H1 (cell line): ENCODE measurements at regions not wholly inside any gene's neighbourhood (a gene's known extent, or its start where the extent isn't known, plus 50 kb on each side); places are given as distances from the start of the nearest gene placed in this dataset.

Experiments used
- CTCF ChIA-PET: fragments of 300-600 bp; sonication (Branson Sonifier 250); formaldehyde crosslinking; loops from one replicate; lab custom pipeline; 2021; ENCODE audit not compliant: partially characterized antibody; lab: Charles Lee
- POLR2A ChIA-PET: fragments of 300-600 bp; sonication (Branson Sonifier 250); formaldehyde crosslinking; loops from one replicate; lab custom pipeline; 2021; ENCODE audit warnings: inconsistent platforms; ENCODE audit not compliant: partially characterized antibody; lab: Charles Lee
- DNase-seq, 2 experiments: peaks; one replicate each; pipeline versions ENCODE4 v3.0.0 to v3.0.0-alpha.2; 2010 to 2022; ENCODE audit warnings: low spot score in 2 of 2, low read depth in 1 of 2, mixed read lengths in 1 of 2
- FAIRE-seq: peaks from 2 replicates; lab custom pipeline; 2011; peaks lifted over from hg19 to GRCh38; lab: Jason Lieb, UNC
- H2AFZ ChIP-seq: 2 replicates; pipeline ENCODE4 v1.8.1; 2012; ENCODE audit warnings: low read length, inconsistent platforms
- H2AK5ac ChIP-seq: 2 replicates; pipeline ENCODE4 v1.6.1; 2013; ENCODE audit warnings: low read depth, low read length
- H2BK120ac ChIP-seq: replicated peaks from 2 replicates; pipeline ENCODE3; 2013; ENCODE audit warnings: low read depth, low read length, inconsistent platforms
- H2BK12ac ChIP-seq: 2 replicates; pipeline ENCODE4 v1.6.1; 2013; ENCODE audit warnings: low read depth, low read length
- H2BK15ac ChIP-seq: 2 replicates; pipeline ENCODE4 v1.6.1; 2013; ENCODE audit warnings: low read length
- H2BK20ac ChIP-seq: 2 replicates; pipeline ENCODE4 v1.6.1; 2013; ENCODE audit warnings: low read length
- H2BK5ac ChIP-seq: 2 replicates; pipeline ENCODE4 v1.6.1; 2013; ENCODE audit warnings: low read depth, low read length
- H3K14ac ChIP-seq: 2 replicates; pipeline ENCODE4 v1.6.1; 2013; ENCODE audit warnings: inconsistent platforms; ENCODE audit not compliant: insufficient read length
- H3K18ac ChIP-seq: 2 replicates; pipeline ENCODE4 v1.6.1; 2013; ENCODE audit warnings: low read length; ENCODE audit errors: extremely low read depth
- H3K23ac ChIP-seq: 2 replicates; pipeline ENCODE4 v1.6.1; 2013; ENCODE audit warnings: inconsistent platforms; ENCODE audit not compliant: insufficient read length
- H3K23me2 ChIP-seq: 2 replicates; pipeline ENCODE4 v1.6.1; 2013; ENCODE audit warnings: low read depth, low read length
- H3K27ac ChIP-seq: 2 replicates; pipeline ENCODE4 v1.6.1; 2011; ENCODE audit warnings: low read depth, low read length, inconsistent platforms
- H3K27me3 ChIP-seq, 4 experiments: replicated peaks in 1 of 4; 1 replicate in 1 of 4; 2 replicates in 3 of 4; pipeline versions ENCODE4 v1.6.1 to v1.8.1; 2011 to 2013; ENCODE audit warnings: low read length in 3 of 4, mild to moderate bottlenecking in 3 of 4, inconsistent platforms in 2 of 4, mixed read lengths in 2 of 4, moderate library complexity in 1 of 4; ENCODE audit not compliant: control insufficient read depth in 3 of 4, insufficient read depth in 3 of 4; ENCODE audit errors: extremely low read depth in 1 of 4
- H3K36me3 ChIP-seq, 4 experiments: 2 replicates each; pipeline versions ENCODE4 v1.6.1 to v1.8.1; 2011 to 2013; ENCODE audit warnings: mild to moderate bottlenecking in 4 of 4, low read length in 3 of 4, moderate library complexity in 2 of 4, control low read depth in 1 of 4, inconsistent platforms in 1 of 4; ENCODE audit not compliant: insufficient read depth in 4 of 4, control insufficient read depth in 2 of 4
- H3K4ac ChIP-seq: replicated peaks from 2 replicates; pipeline ENCODE3; 2013; ENCODE audit warnings: low read length, low read depth, mixed read lengths, inconsistent platforms; ENCODE audit not compliant: insufficient read length
- H3K4me1 ChIP-seq, 4 experiments: replicated peaks in 1 of 4; 1 replicate in 1 of 4; 2 replicates in 3 of 4; pipeline versions ENCODE4 v1.6.1 to v1.8.1; 2011 to 2013; ENCODE audit warnings: low read length in 3 of 4, inconsistent platforms in 2 of 4, mixed read lengths in 1 of 4; ENCODE audit not compliant: insufficient read depth in 4 of 4, control insufficient read depth in 3 of 4
- H3K4me2 ChIP-seq, 2 experiments: 2 replicates each; pipeline versions ENCODE4 v1.6.1 to v1.8.1; 2011 to 2013; ENCODE audit warnings: low read depth in 2 of 2, low read length in 2 of 2, control low read depth in 1 of 2, inconsistent platforms in 1 of 2, mild to moderate bottlenecking in 1 of 2; ENCODE audit not compliant: insufficient read depth in 1 of 2
- H3K4me3 ChIP-seq, 4 experiments: fragments of 200-600, 300-600 bp in 1 of 4; sonication (generic), shearing (Covaris generic), sonication (Bioruptor Twin) in 1 of 4; 2 replicates each; pipeline versions ENCODE4 v1.5.1 to v1.8.1; 2011 to 2016; ENCODE audit warnings: low read length in 4 of 4, low read depth in 3 of 4, control low read depth in 2 of 4, inconsistent platforms in 2 of 4, mild to moderate bottlenecking in 2 of 4, mixed read lengths in 1 of 4, moderate library complexity in 1 of 4; ENCODE audit not compliant: insufficient read depth in 2 of 4; ENCODE audit errors: extremely low read depth in 1 of 4
- H3K56ac ChIP-seq: replicated peaks from 2 replicates; pipeline ENCODE3; 2013; ENCODE audit warnings: low read depth, mild to moderate bottlenecking, mixed read lengths, low read length, inconsistent platforms; ENCODE audit not compliant: insufficient read length
- H3K79me1 ChIP-seq: 2 replicates; pipeline ENCODE4 v1.6.1; 2013; ENCODE audit warnings: low read depth, low read length, control low read depth
- H3K79me2 ChIP-seq, 2 experiments: 2 replicates each; pipeline versions ENCODE4 v1.6.1 to v1.8.1; 2012 to 2013; ENCODE audit warnings: low read length in 2 of 2, mild to moderate bottlenecking in 2 of 2, inconsistent platforms in 1 of 2; ENCODE audit not compliant: insufficient read depth in 2 of 2, control insufficient read depth in 1 of 2
- H3K9ac ChIP-seq, 4 experiments: replicated peaks in 1 of 4; 1 replicate in 1 of 4; 2 replicates in 3 of 4; pipeline versions ENCODE4 v1.6.1 to v1.8.1; 2011 to 2013; ENCODE audit warnings: low read depth in 3 of 4, low read length in 3 of 4, control low read depth in 2 of 4, mild to moderate bottlenecking in 2 of 4, moderate library complexity in 2 of 4, inconsistent platforms in 1 of 4; ENCODE audit errors: extremely low read depth in 1 of 4
- H3K9me3 ChIP-seq, 2 experiments: 2 replicates each; pipeline versions ENCODE4 v1.6.1 to v1.8.1; 2012 to 2013; ENCODE audit warnings: mild to moderate bottlenecking in 2 of 2, moderate library complexity in 2 of 2, control low read depth in 1 of 2, inconsistent platforms in 1 of 2, low read depth in 1 of 2, low read length in 1 of 2, mixed read lengths in 1 of 2; ENCODE audit not compliant: insufficient read depth in 2 of 2
- H4K20me1 ChIP-seq, 2 experiments: replicated peaks in 1 of 2; 2 replicates each; pipeline versions ENCODE3 to v1.8.1; 2011 to 2013; ENCODE audit warnings: inconsistent platforms in 2 of 2, low read length in 2 of 2, mild to moderate bottlenecking in 1 of 2; ENCODE audit not compliant: insufficient read depth in 2 of 2, control insufficient read depth in 1 of 2
- H4K5ac ChIP-seq: 2 replicates; pipeline ENCODE4 v1.6.1; 2013; ENCODE audit warnings: low read length, low read depth, mixed read lengths, inconsistent platforms; ENCODE audit not compliant: insufficient read length
- H4K8ac ChIP-seq: 2 replicates; pipeline ENCODE4 v1.8.0; 2013; ENCODE audit warnings: mild to moderate bottlenecking, moderate library complexity, low read length, inconsistent platforms; ENCODE audit not compliant: insufficient read depth; ENCODE audit errors: extremely low read depth
- H4K91ac ChIP-seq: replicated peaks from 2 replicates; pipeline ENCODE3; 2013; ENCODE audit warnings: low read length, mixed read lengths, inconsistent platforms; ENCODE audit not compliant: insufficient read length
- CTBP2 ChIP-seq: IDR thresholded peaks from 2 replicates; pipeline ENCODE4 v1.7.0; 2011; ENCODE audit warnings: borderline replicate concordance, mild to moderate bottlenecking, moderate library complexity, mixed read lengths, low read length; ENCODE audit not compliant: insufficient read depth, insufficient read length
- EP300 ChIP-seq, 2 experiments: IDR thresholded peaks; 1 replicate in 1 of 2; 2 replicates in 1 of 2; pipeline ENCODE4 v1.6.1; 2011 to 2012; ENCODE audit warnings: low read depth in 2 of 2, low read length in 2 of 2, mild to moderate bottlenecking in 2 of 2, borderline replicate concordance in 1 of 2, inconsistent platforms in 1 of 2, moderate library complexity in 1 of 2
- HDAC2 ChIP-seq, 2 experiments: fragments of 300-600 bp in 1 of 2; sonication (generic) in 1 of 2; IDR thresholded peaks; 2 replicates each; pipeline ENCODE4 v1.6.1; 2011 to 2012; ENCODE audit warnings: low read depth in 2 of 2, low read length in 2 of 2, mild to moderate bottlenecking in 2 of 2, moderate library complexity in 2 of 2, borderline replicate concordance in 1 of 2, inconsistent platforms in 1 of 2
- KDM5A ChIP-seq: fragments of 200-600 bp; IDR thresholded peaks from 2 replicates; pipeline ENCODE4 v1.7.1; 2012; ENCODE audit warnings: mild to moderate bottlenecking, low read length, inconsistent platforms, mixed read lengths
- POLR2AphosphoS5 ChIP-seq: IDR thresholded peaks from 2 replicates; pipeline ENCODE4 v1.6.1; 2011; ENCODE audit warnings: low read depth, low read length
- RFX5 ChIP-seq: IDR thresholded peaks from 2 replicates; pipeline ENCODE4 v1.6.1; 2011; ENCODE audit warnings: low read depth, low read length, improper control_type of control experiment, borderline replicate concordance
- RXRA ChIP-seq: IDR thresholded peaks from 2 replicates; pipeline ENCODE4 v1.6.1; 2011; ENCODE audit warnings: low read depth, mild to moderate bottlenecking, low read length, moderate library complexity; ENCODE audit not compliant: insufficient read depth
- SIRT6 ChIP-seq: IDR thresholded peaks from one replicate; pipeline ENCODE4 v1.7.1; 2012; ENCODE audit warnings: low read length, inconsistent platforms
- SP1 ChIP-seq: IDR thresholded peaks from 2 replicates; pipeline ENCODE4 v1.6.1; 2011; ENCODE audit warnings: low read depth, low read length
- ZNF274 ChIP-seq: IDR thresholded peaks from 2 replicates; pipeline ENCODE4 v1.7.0; 2012; ENCODE audit warnings: low read length, borderline replicate concordance; ENCODE audit errors: extremely low read depth
- WGBS, 2 experiments: shearing (Covaris generic) in 1 of 2; methylation state at CpG; one replicate each; pipeline versions ENCODE4 v1.1.6 to v1.1.7; 2013 to 2015; ENCODE audit warnings: low lambda C conversion rate in 2 of 2, mixed read lengths in 2 of 2, inconsistent platforms in 1 of 2, low coverage in 1 of 2, missing lambda C conversion rate in 1 of 2; ENCODE audit not compliant: insufficient replicate concordance in 2 of 2, insufficient coverage in 1 of 2, insufficient read length in 1 of 2; ENCODE audit errors: extremely low coverage in 1 of 2, missing lambda C conversion rate in 1 of 2; 5-methylcytosine and 5-hydroxymethylcytosine counted together

DNA sequence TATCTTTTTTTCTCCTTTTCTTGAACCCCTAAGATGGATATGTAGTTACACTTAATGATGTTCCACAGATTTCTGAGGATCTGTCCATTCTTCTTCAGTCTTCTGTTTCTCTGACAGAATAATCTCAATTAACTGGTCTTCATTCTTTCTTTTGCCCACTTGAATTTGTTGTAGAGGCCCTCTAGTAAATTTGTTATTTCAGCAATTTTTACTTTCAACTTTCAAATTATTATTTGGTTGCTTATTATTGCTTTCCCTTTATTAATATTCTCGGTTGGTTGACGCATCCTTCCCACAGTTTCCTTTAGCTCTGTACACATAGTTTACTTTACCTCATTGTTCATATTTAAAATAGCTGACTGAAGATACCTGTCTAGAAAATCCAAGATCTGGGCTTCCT, 1013.7 kb upstream of the CNTN5 start:
- no peak overlapping the region for H2BK120ac ChIP-seq
- FAIRE-seq, result no peak
- 89% methylated on average over 2 of the region's 2 CpGs; no CpG with 5 or more reads in 1 of the 2 experiments for WGBS, 2 experiments
- H3K18ac ChIP-seq, result no peak overlapping the region
- no peak overlapping the region for H2BK15ac ChIP-seq
- no peak overlapping the region for H4K5ac ChIP-seq
- H3K23me2 ChIP-seq, result no peaks in the 10 kb centered on the region
- no peaks in the 10 kb centered on the region for H3K36me3 ChIP-seq
- H3K9ac ChIP-seq, result no peak overlapping the region
- H2AFZ ChIP-seq, result no peak overlapping the region
- no peak overlapping the region for H3K4me2 ChIP-seq
- no peak overlapping the region for H3K56ac ChIP-seq
- H3K4ac ChIP-seq, result no peak overlapping the region
- CTCF ChIA-PET, result interaction anchor here (0.7 kb wide), 1 partner anchor 250 kb away, joined by 3 read pairs; no protein-coding TSS in a partner anchor
- no peaks in the 10 kb centered on the region for H3K79me2 ChIP-seq
- H4K91ac ChIP-seq, result no peak overlapping the region
- H2BK5ac ChIP-seq, result no peak overlapping the region
- H4K20me1 ChIP-seq, result no peaks in the 10 kb centered on the region
- no peak overlapping the region for H4K8ac ChIP-seq
- TF ChIP-seq RXRA, result no peak
- TF ChIP-seq CTBP2, result no peak
- TF ChIP-seq POLR2AphosphoS5, result no peak
- TF ChIP-seq KDM5A, result no peak
- TF ChIP-seq ZNF274, result no peak
- no peak for TF ChIP-seq HDAC2 (IDR thresholded peaks at IDR 0.05; ENCODE audit: borderline replicate concordance in 1 of 2, low read depth in 2 of 2, low read length in 2 of 2)
- no peak for TF ChIP-seq SP1
- no peak for TF ChIP-seq EP300 (IDR thresholded peaks at IDR 0.05; ENCODE audit: borderline replicate concordance in 1 of 2, low read depth in 2 of 2, low read length in 2 of 2)
- TF ChIP-seq RFX5, result no peak
- TF ChIP-seq SIRT6, result no peak
- no peak overlapping the region for H3K27ac ChIP-seq
- no peak for DNase-seq
- no peak overlapping the region for H2BK20ac ChIP-seq
- POLR2A ChIA-PET, result no interaction called here
- peaks cover 0 to 2% of the 10 kb centered on the region in 2 experiments; a peak in 1 of 4 replicates for H3K9me3 ChIP-seq
- H3K23ac ChIP-seq, result no peak overlapping the region
- no peaks in the 10 kb centered on the region for H3K27me3 ChIP-seq
- H3K79me1 ChIP-seq, result no peaks in the 10 kb centered on the region
- no peaks in the 10 kb centered on the region for H3K4me1 ChIP-seq
- no peak overlapping the region for H2AK5ac ChIP-seq
- H3K4me3 ChIP-seq, result no peak overlapping the region
- no peak overlapping the region for H3K14ac ChIP-seq
- no peak overlapping the region for H2BK12ac ChIP-seq
